ENCODE measurements at regions not wholly inside any gene's neighbourhood (a gene's known extent, or its start where the extent isn't known, plus 50 kb on each side); places are given as distances from the start of the nearest gene placed in this dataset.

GRCh38 chr5:97427235-97427634 lies 244.2 kb upstream of the RIOK2 start:
- TF ChIP-seq POLR2AphosphoS5 (IDR thresholded peaks at IDR 0.05; ENCODE audit: low read depth, low read length) (no peak), REST (IDR thresholded peaks at IDR 0.05; ENCODE audit: insufficient read depth in 1 of 2, low read depth in 2 of 2, low read length in 2 of 2) (no peak), FOXP2 (optimal IDR thresholded peaks at IDR 0.05; ENCODE audit: borderline replicate concordance, extremely low read depth, extremely low read length, insufficient read depth) (no peak), SIN3A (IDR thresholded peaks at IDR 0.05; ENCODE audit: borderline replicate concordance, insufficient read depth, low read length) (no peak), TAF1 (IDR thresholded peaks at IDR 0.05; ENCODE audit: borderline replicate concordance, insufficient read depth, low read length) (no peak)

- TF ChIP-seq SIN3A (IDR thresholded peaks at IDR 0.05; ENCODE audit: borderline replicate concordance, insufficient read depth, low read length) (no peak), REST (IDR thresholded peaks at IDR 0.05; ENCODE audit: insufficient read depth in 1 of 2, low read depth in 2 of 2, low read length in 2 of 2) (no peak), FOXP2 (optimal IDR thresholded peaks at IDR 0.05; ENCODE audit: borderline replicate concordance, extremely low read depth, extremely low read length, insufficient read depth) (no peak), POLR2AphosphoS5 (IDR thresholded peaks at IDR 0.05; ENCODE audit: low read depth, low read length) (no peak)
Observed at GRCh38 chr5:97434021-97434420, 251.0 kb upstream of the RIOK2 start.

GRCh38 chr5:97436405-97436804 lies 253.4 kb upstream of the RIOK2 start:
- no peak for TF ChIP-seq SIN3A (IDR thresholded peaks at IDR 0.05; ENCODE audit: borderline replicate concordance, insufficient read depth, low read length)
- TF ChIP-seq POLR2AphosphoS5 (IDR thresholded peaks at IDR 0.05; ENCODE audit: low read depth, low read length): no peak
- no peak for TF ChIP-seq TAF1 (IDR thresholded peaks at IDR 0.05; ENCODE audit: borderline replicate concordance, insufficient read depth, low read length)
- TF ChIP-seq REST (IDR thresholded peaks at IDR 0.05; ENCODE audit: insufficient read depth in 1 of 2, low read depth in 2 of 2, low read length in 2 of 2): no peak
- TF ChIP-seq FOXP2 (optimal IDR thresholded peaks at IDR 0.05; ENCODE audit: borderline replicate concordance, extremely low read depth, extremely low read length, insufficient read depth): no peak

- no peak for TF ChIP-seq REST (IDR thresholded peaks at IDR 0.05; ENCODE audit: insufficient read depth in 1 of 2, low read depth in 2 of 2, low read length in 2 of 2)
- no peak for TF ChIP-seq SIN3A (IDR thresholded peaks at IDR 0.05; ENCODE audit: borderline replicate concordance, insufficient read depth, low read length)
- TF ChIP-seq TAF1 (IDR thresholded peaks at IDR 0.05; ENCODE audit: borderline replicate concordance, insufficient read depth, low read length): no peak
- no peak for TF ChIP-seq POLR2AphosphoS5 (IDR thresholded peaks at IDR 0.05; ENCODE audit: low read depth, low read length)
- no peak for TF ChIP-seq FOXP2 (optimal IDR thresholded peaks at IDR 0.05; ENCODE audit: borderline replicate concordance, extremely low read depth, extremely low read length, insufficient read depth)
Observed at GRCh38 chr5:97443740-97444139, 260.7 kb upstream of the RIOK2 start.

GRCh38 chr5:97449172-97449571 lies 266.1 kb upstream of the RIOK2 start:
- TF ChIP-seq SIN3A (IDR thresholded peaks at IDR 0.05; ENCODE audit: borderline replicate concordance, insufficient read depth, low read length): no peak
- TF ChIP-seq TAF1 (IDR thresholded peaks at IDR 0.05; ENCODE audit: borderline replicate concordance, insufficient read depth, low read length): no peak
- no peak for TF ChIP-seq REST (IDR thresholded peaks at IDR 0.05; ENCODE audit: insufficient read depth in 1 of 2, low read depth in 2 of 2, low read length in 2 of 2)
- TF ChIP-seq FOXP2 (optimal IDR thresholded peaks at IDR 0.05; ENCODE audit: borderline replicate concordance, extremely low read depth, extremely low read length, insufficient read depth): no peak
- no peak for TF ChIP-seq POLR2AphosphoS5 (IDR thresholded peaks at IDR 0.05; ENCODE audit: low read depth, low read length)
